ENCODE measurements at regions not wholly inside any gene's neighbourhood (a gene's known extent, or its start where the extent isn't known, plus 50 kb on each side); places are given as distances from the start of the nearest gene placed in this dataset.

DNA sequence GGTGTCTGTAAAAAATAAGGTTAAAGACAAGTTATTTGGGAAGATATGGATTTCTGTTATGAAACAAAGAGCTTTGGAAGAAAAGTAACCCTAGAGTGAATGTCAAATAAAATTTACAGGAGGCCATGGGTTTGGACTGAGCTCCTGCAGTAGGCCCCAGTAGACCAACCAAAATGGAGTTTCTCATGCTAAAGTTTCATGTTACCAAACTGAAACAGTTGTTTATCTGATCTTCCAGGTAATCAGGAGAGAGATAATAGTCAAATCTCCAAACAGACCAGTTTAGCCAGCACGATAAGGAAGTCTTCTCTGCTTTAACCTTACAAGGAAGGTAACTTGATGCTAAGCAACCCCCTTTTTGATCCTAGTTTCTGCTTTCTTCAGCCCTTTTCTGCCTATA is 60.7 kb upstream of the ICA1 start (continued):
- TF ChIP-seq, protein P1, sequence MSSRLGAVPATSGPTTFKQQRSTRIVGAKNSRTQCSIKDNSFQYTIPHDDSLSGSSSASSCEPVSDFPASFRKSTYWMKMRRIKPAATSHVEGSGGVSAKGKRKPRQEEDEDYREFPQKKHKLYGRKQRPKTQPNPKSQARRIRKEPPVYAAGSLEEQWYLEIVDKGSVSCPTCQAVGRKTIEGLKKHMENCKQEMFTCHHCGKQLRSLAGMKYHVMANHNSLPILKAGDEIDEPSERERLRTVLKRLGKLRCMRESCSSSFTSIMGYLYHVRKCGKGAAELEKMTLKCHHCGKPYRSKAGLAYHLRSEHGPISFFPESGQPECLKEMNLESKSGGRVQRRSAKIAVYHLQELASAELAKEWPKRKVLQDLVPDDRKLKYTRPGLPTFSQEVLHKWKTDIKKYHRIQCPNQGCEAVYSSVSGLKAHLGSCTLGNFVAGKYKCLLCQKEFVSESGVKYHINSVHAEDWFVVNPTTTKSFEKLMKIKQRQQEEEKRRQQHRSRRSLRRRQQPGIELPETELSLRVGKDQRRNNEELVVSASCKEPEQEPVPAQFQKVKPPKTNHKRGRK (CRISPR knock-in tag; IDR thresholded peaks at IDR 0.05; ENCODE audit: borderline replicate concordance), result no peak

DNA sequence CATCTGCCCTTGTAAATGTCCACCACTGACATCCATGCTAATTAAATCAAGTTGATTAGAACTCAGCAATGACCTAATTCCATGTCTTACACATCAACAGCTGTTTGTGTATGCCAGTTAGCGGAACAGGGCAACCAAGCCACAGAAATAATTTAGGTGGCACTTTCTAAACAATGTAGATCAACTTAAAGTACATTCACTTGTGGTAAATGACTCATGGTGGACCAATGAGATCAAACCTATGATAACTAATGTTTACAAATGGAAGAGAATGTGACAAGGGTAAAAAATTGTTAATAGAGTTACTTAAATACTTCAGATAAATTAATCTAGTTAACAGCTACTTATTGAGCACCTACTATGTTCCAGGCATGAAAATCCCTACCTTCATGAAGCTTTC is 63.1 kb upstream of the ICA1 start:
- peaks cover 11% of the 10 kb centered on the region for H3K36me3 Mint-ChIP-seq
- no peak for ATAC-seq
- TF ChIP-seq FOXJ3 (CRISPR knock-in tag; IDR thresholded peaks at IDR 0.05; ENCODE audit: borderline replicate concordance) (no peak), JAZF1 (CRISPR knock-in tag; IDR thresholded peaks at IDR 0.05) (no peak), TP53 (CRISPR knock-in tag; IDR thresholded peaks at IDR 0.05) (no peak), SOX15 (CRISPR knock-in tag; IDR thresholded peaks at IDR 0.05) (no peak), ZNF416 (CRISPR knock-in tag; IDR thresholded peaks at IDR 0.05) (no peak), SMAD4 (CRISPR knock-in tag; IDR thresholded peaks at IDR 0.05) (no peak), NR1H2 (CRISPR knock-in tag; IDR thresholded peaks at IDR 0.05) (no peak), HMGA2 (CRISPR knock-in tag; IDR thresholded peaks at IDR 0.05) (no peak), GRHL2 (CRISPR knock-in tag; IDR thresholded peaks at IDR 0.05; ENCODE audit: insufficient replicate concordance, severe bottlenecking) (no peak), ZNF671 (CRISPR knock-in tag; IDR thresholded peaks at IDR 0.05) (no peak), ZNF232 (CRISPR knock-in tag; IDR thresholded peaks at IDR 0.05) (no peak), ZNF396 (CRISPR knock-in tag; IDR thresholded peaks at IDR 0.05; ENCODE audit: borderline replicate concordance) (no peak)
- TF ChIP-seq, protein P2, sequence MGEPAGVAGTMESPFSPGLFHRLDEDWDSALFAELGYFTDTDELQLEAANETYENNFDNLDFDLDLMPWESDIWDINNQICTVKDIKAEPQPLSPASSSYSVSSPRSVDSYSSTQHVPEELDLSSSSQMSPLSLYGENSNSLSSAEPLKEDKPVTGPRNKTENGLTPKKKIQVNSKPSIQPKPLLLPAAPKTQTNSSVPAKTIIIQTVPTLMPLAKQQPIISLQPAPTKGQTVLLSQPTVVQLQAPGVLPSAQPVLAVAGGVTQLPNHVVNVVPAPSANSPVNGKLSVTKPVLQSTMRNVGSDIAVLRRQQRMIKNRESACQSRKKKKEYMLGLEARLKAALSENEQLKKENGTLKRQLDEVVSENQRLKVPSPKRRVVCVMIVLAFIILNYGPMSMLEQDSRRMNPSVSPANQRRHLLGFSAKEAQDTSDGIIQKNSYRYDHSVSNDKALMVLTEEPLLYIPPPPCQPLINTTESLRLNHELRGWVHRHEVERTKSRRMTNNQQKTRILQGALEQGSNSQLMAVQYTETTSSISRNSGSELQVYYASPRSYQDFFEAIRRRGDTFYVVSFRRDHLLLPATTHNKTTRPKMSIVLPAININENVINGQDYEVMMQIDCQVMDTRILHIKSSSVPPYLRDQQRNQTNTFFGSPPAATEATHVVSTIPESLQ (CRISPR knock-in tag; IDR thresholded peaks at IDR 0.05), result no peak
- TF ChIP-seq, protein P3, sequence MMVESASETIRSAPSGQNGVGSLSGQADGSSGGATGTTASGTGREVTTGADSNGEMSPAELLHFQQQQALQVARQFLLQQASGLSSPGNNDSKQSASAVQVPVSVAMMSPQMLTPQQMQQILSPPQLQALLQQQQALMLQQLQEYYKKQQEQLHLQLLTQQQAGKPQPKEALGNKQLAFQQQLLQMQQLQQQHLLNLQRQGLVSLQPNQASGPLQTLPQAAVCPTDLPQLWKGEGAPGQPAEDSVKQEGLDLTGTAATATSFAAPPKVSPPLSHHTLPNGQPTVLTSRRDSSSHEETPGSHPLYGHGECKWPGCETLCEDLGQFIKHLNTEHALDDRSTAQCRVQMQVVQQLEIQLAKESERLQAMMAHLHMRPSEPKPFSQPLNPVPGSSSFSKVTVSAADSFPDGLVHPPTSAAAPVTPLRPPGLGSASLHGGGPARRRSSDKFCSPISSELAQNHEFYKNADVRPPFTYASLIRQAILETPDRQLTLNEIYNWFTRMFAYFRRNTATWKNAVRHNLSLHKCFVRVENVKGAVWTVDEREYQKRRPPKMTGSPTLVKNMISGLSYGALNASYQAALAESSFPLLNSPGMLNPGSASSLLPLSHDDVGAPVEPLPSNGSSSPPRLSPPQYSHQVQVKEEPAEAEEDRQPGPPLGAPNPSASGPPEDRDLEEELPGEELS (CRISPR knock-in tag; IDR thresholded peaks at IDR 0.05), result no peak
- TF ChIP-seq, protein P4, sequence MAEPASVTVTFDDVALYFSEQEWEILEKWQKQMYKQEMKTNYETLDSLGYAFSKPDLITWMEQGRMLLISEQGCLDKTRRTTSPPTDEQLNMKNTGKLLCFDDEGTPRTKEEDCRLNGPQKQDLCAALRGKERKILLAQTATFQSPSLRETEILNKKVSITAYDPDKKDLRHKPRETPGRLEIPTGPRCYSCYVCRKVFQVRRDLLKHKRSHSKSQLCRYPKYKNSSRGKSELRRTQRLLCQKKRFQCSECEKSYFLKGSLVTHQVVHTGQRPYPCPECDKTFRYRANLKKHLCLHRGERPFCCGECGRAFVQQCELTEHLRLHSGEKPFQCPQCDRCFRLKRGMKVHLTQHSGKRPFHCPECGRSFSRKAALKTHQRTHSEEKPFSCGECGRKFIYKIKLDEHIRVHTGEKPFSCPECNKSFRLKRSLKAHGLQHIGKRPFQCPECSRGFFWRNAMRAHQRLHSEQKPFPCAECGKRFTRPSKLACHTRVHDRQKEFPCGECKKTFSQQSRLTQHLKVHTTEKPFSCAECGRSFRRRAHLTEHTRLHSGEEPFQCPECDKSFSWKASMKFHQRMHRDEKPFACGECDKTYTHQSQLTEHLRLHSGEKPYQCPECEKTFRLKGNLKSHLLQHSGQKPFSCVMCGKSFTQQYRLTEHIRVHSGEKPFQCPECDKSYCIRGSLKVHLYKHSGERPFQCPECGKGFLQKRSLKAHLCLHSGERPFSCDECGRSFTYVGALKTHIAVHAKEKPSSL (CRISPR knock-in tag; conservative IDR thresholded peaks at IDR 0.05), result no peak
- TF ChIP-seq, protein P5, sequence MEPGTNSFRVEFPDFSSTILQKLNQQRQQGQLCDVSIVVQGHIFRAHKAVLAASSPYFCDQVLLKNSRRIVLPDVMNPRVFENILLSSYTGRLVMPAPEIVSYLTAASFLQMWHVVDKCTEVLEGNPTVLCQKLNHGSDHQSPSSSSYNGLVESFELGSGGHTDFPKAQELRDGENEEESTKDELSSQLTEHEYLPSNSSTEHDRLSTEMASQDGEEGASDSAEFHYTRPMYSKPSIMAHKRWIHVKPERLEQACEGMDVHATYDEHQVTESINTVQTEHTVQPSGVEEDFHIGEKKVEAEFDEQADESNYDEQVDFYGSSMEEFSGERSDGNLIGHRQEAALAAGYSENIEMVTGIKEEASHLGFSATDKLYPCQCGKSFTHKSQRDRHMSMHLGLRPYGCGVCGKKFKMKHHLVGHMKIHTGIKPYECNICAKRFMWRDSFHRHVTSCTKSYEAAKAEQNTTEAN (CRISPR knock-in tag; IDR thresholded peaks at IDR 0.05), result no peak
- TF ChIP-seq, protein P6, sequence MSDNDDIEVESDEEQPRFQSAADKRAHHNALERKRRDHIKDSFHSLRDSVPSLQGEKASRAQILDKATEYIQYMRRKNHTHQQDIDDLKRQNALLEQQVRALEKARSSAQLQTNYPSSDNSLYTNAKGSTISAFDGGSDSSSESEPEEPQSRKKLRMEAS (CRISPR knock-in tag; IDR thresholded peaks at IDR 0.05), result no peak
- TF ChIP-seq, protein P7, sequence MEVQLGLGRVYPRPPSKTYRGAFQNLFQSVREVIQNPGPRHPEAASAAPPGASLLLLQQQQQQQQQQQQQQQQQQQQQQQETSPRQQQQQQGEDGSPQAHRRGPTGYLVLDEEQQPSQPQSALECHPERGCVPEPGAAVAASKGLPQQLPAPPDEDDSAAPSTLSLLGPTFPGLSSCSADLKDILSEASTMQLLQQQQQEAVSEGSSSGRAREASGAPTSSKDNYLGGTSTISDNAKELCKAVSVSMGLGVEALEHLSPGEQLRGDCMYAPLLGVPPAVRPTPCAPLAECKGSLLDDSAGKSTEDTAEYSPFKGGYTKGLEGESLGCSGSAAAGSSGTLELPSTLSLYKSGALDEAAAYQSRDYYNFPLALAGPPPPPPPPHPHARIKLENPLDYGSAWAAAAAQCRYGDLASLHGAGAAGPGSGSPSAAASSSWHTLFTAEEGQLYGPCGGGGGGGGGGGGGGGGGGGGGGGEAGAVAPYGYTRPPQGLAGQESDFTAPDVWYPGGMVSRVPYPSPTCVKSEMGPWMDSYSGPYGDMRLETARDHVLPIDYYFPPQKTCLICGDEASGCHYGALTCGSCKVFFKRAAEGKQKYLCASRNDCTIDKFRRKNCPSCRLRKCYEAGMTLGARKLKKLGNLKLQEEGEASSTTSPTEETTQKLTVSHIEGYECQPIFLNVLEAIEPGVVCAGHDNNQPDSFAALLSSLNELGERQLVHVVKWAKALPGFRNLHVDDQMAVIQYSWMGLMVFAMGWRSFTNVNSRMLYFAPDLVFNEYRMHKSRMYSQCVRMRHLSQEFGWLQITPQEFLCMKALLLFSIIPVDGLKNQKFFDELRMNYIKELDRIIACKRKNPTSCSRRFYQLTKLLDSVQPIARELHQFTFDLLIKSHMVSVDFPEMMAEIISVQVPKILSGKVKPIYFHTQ (CRISPR knock-in tag; IDR thresholded peaks at IDR 0.05), result no peak
- TF ChIP-seq, protein P8, sequence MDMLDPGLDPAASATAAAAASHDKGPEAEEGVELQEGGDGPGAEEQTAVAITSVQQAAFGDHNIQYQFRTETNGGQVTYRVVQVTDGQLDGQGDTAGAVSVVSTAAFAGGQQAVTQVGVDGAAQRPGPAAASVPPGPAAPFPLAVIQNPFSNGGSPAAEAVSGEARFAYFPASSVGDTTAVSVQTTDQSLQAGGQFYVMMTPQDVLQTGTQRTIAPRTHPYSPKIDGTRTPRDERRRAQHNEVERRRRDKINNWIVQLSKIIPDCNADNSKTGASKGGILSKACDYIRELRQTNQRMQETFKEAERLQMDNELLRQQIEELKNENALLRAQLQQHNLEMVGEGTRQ (CRISPR knock-in tag; IDR thresholded peaks at IDR 0.05), result no peak
- TF ChIP-seq, protein P9, sequence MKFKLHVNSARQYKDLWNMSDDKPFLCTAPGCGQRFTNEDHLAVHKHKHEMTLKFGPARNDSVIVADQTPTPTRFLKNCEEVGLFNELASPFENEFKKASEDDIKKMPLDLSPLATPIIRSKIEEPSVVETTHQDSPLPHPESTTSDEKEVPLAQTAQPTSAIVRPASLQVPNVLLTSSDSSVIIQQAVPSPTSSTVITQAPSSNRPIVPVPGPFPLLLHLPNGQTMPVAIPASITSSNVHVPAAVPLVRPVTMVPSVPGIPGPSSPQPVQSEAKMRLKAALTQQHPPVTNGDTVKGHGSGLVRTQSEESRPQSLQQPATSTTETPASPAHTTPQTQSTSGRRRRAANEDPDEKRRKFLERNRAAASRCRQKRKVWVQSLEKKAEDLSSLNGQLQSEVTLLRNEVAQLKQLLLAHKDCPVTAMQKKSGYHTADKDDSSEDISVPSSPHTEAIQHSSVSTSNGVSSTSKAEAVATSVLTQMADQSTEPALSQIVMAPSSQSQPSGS (CRISPR knock-in tag; IDR thresholded peaks at IDR 0.05; ENCODE audit: borderline replicate concordance, low read depth), result no peak
- H3K27me3 Mint-ChIP-seq (ENCODE audit: low read depth), result no peaks in the 10 kb centered on the region; the same call in 1 of the 2 replicates
- ChIA-PET POLR2A (no interaction called here), CTCF (no interaction called here)
- no peak overlapping the region for H3K27ac Mint-ChIP-seq
- no peak for DNase-seq (ENCODE audit: low spot score)
- peaks cover 6% of the 10 kb centered on the region for H3K9me3 Mint-ChIP-seq
- H3K4me3 Mint-ChIP-seq, result no peak overlapping the region
- peaks cover 5% of the 10 kb centered on the region; the same call in 1 of the 2 replicates for H3K4me1 Mint-ChIP-seq

Measured in WTC11 (cell line).